ENCODE measurements at regions not wholly inside any gene's neighbourhood (a gene's known extent, or its start where the extent isn't known, plus 50 kb on each side); places are given as distances from the start of the nearest gene placed in this dataset.

DNA sequence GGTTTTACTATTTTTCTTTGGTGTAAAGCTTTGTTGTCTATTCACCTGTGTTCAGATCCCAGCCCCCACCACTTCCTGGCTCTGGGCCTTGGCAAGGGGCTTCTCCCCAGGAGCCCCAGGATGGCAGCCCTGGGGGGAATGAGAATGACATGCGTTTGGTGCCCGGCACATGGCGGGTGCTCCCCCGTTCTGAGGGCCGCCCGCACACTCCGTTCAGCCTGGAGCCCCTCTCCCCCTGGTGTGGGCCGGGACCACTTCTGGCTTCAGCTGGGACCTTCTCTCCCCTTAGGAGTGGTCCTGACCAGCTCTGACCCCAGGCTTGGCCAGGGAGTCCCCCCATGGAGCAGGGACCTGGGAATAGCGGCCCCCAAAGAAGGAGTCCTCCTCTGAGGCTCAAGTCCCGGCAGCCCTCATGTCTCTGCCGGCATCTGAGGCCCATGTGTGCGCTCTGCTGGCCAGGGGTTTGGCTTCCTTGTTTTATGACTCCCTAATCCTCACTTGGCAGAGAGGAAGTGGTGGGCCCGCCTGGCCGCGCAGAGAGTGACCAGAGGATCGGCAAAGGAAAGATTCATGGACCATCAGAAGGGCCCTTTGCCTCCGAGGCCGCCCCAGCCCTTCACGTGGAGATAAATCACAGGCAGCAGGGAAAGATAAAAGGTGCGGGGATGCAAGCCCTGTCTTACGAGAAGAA is 57.0 kb upstream of the LMX1B start:
- no peaks in the 10 kb centered on the region for H3K36me3 Mint-ChIP-seq (ENCODE audit: low read depth)
- TF ChIP-seq, protein P1, sequence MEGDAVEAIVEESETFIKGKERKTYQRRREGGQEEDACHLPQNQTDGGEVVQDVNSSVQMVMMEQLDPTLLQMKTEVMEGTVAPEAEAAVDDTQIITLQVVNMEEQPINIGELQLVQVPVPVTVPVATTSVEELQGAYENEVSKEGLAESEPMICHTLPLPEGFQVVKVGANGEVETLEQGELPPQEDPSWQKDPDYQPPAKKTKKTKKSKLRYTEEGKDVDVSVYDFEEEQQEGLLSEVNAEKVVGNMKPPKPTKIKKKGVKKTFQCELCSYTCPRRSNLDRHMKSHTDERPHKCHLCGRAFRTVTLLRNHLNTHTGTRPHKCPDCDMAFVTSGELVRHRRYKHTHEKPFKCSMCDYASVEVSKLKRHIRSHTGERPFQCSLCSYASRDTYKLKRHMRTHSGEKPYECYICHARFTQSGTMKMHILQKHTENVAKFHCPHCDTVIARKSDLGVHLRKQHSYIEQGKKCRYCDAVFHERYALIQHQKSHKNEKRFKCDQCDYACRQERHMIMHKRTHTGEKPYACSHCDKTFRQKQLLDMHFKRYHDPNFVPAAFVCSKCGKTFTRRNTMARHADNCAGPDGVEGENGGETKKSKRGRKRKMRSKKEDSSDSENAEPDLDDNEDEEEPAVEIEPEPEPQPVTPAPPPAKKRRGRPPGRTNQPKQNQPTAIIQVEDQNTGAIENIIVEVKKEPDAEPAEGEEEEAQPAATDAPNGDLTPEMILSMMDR (IDR thresholded peaks at IDR 0.05), result no peak
- H3K27ac Mint-ChIP-seq, result peak overlapping the region; percentile 75
- peaks cover 27% of the 10 kb centered on the region for H3K4me1 Mint-ChIP-seq
- H3K27me3 Mint-ChIP-seq (ENCODE audit: low read depth, poor library complexity), result peaks cover 46% of the 10 kb centered on the region
- H3K4me3 Mint-ChIP-seq, result no peak overlapping the region
- DNase-seq, result peak; percentile 72
- no peaks in the 10 kb centered on the region for H3K9me3 Mint-ChIP-seq

DNA sequence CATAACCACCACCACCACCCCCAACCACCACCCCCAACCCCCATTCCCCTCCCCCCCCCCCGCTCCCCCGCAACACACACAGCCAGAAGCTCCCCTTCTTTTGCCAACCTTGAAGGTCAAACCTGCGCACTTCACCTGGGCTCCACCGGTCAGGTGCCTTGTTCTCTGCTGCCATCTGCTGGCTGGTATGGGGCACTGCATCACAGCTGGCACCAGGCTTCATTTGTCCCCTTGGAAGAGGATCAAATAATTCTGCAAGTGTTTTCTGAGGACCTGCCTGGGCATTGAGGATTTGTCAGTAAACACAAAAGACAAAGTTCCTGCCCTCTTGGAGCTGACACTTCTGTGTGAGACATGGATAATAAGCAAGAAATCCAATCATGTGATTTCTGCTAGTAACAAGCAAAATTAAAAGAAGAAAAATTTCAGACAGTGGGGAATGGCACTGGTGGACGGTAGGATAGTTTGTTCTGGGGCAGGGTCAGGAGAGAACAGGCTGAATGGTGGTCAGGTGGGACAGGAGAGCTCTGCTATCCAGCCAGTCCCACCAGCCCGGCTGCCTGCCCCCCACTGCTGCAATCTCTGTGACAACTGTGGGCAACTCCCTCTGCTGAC is 55.6 kb upstream of the LMX1B start:
- no peaks in the 10 kb centered on the region for H3K36me3 Mint-ChIP-seq (ENCODE audit: low read depth)
- no peak overlapping the region for H3K4me3 Mint-ChIP-seq
- peaks cover 55% of the 10 kb centered on the region for H3K27me3 Mint-ChIP-seq (ENCODE audit: low read depth, poor library complexity)
- DNase-seq, result peak; percentile 77
- H3K4me1 Mint-ChIP-seq, result peaks cover 27% of the 10 kb centered on the region
- no peak overlapping the region for H3K27ac Mint-ChIP-seq
- TF ChIP-seq, protein P1 (IDR thresholded peaks at IDR 0.05), result peak; percentile 89
- H3K9me3 Mint-ChIP-seq, result no peaks in the 10 kb centered on the region

DNA sequence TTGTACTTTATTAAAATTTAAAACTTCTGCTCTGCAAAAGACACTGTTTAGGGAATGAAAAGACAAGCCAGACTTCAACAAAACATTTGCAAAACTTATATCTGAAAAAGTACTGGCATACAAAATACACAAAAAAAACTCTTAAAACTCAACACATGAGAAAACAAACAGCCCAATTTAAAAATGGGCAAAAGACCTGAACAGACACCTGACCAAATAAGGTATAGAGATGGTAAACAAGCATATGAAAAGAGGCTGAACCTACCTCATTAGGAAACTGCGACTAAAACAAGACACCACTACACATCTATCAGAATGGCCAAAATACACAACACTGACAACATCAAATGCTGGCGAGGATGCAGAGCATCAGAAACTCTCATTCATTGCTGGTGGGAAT is 54.4 kb upstream of the LMX1B start:
- no peaks in the 10 kb centered on the region for H3K9me3 Mint-ChIP-seq
- H3K27ac Mint-ChIP-seq, result no peak overlapping the region
- peaks cover 52% of the 10 kb centered on the region for H3K27me3 Mint-ChIP-seq (ENCODE audit: low read depth, poor library complexity)
- no peak overlapping the region for H3K4me3 Mint-ChIP-seq
- no peak for DNase-seq
- TF ChIP-seq, protein P1 (IDR thresholded peaks at IDR 0.05), result no peak
- H3K36me3 Mint-ChIP-seq (ENCODE audit: low read depth), result no peaks in the 10 kb centered on the region
- peaks cover 29% of the 10 kb centered on the region for H3K4me1 Mint-ChIP-seq

DNA sequence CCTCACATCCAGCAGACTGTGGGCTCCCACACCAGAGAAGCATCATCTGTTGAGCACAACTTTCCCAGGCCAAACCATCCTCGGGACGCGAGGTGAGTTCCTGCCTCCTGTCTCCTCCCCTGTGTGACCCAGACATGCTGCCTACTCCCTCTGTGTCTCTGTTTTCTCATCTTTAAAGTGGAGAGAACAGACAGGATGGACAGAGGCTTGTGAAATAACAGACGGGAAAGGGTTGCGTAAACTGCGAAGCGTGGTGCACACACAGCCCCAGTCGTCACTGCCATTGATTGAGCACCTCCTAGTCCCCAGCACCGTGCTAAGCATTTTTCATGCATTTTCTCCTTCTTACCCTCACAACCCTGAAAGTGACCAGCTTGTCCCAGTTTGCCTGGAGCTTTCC is 52.1 kb upstream of the LMX1B start:
- peaks cover 61% of the 10 kb centered on the region for H3K27me3 Mint-ChIP-seq (ENCODE audit: low read depth, poor library complexity)
- no peak for DNase-seq
- no peak overlapping the region for H3K4me3 Mint-ChIP-seq
- H3K36me3 Mint-ChIP-seq (ENCODE audit: low read depth), result no peaks in the 10 kb centered on the region
- H3K4me1 Mint-ChIP-seq, result peaks cover 35% of the 10 kb centered on the region
- TF ChIP-seq, protein P1 (IDR thresholded peaks at IDR 0.05), result no peak
- H3K27ac Mint-ChIP-seq, result peak overlapping the region; percentile 61
- no peaks in the 10 kb centered on the region for H3K9me3 Mint-ChIP-seq

DNA sequence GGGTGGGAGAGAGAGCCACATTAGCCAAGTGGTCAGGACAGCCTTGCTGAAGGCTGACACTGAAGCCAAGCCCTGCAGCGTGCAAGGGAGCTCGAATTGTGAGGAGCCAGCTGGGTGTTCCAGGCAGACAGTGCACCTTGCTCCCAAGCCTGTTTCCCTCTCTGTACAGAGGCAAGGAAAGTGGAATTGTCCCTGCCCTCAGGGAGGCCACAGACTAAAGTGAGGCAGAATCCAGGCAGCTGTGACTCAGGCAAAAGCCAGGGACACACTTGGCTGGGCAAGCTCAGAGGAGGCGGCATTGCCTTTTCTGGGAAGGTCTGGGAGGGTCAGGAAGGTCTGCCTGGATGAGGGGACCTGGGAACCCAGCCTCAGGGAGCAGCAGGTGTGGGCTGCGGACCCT is 50.2 kb upstream of the LMX1B start:
- DNase-seq, result peak; percentile 32
- peaks cover 68% of the 10 kb centered on the region for H3K27me3 Mint-ChIP-seq (ENCODE audit: low read depth, poor library complexity)
- TF ChIP-seq, protein P1 (IDR thresholded peaks at IDR 0.05), result no peak
- H3K4me3 Mint-ChIP-seq, result no peak overlapping the region
- peaks cover 19% of the 10 kb centered on the region for H3K4me1 Mint-ChIP-seq
- H3K36me3 Mint-ChIP-seq (ENCODE audit: low read depth), result no peaks in the 10 kb centered on the region
- no peaks in the 10 kb centered on the region for H3K9me3 Mint-ChIP-seq
- H3K27ac Mint-ChIP-seq, result no peak overlapping the region
